ENCODE measurements at regions not wholly inside any gene's neighbourhood (a gene's known extent, or its start where the extent isn't known, plus 50 kb on each side); places are given as distances from the start of the nearest gene placed in this dataset.
"Not testable (repeated sequence)": the region's sequence is repeated elsewhere in the genome, so short reads cannot be mapped to it uniquely, and the experiment has no call there.

- no peak for TF ChIP-seq CTCF (IDR thresholded peaks at IDR 0.05; ENCODE audit: low read depth, low read length)
Observed at GRCh38 chr2:173521450-173522192, 166.9 kb downstream of the CDCA7 start.

GRCh38 chr2:173523497-173523896, 168.8 kb downstream of the CDCA7 start:
- no peak overlapping the region for H3K4me3 ChIP-seq (ENCODE audit: low read depth, low read length)
- TF ChIP-seq CTCF (IDR thresholded peaks at IDR 0.05; ENCODE audit: low read depth, low read length): no peak

More at GRCh38 chr2:173521450-173522192, 166.9 kb downstream of the CDCA7 start:
- no peak overlapping the region for H3K4me3 ChIP-seq (ENCODE audit: low read depth, low read length)

GRCh38 chr2:173524256-173524955, 169.7 kb downstream of the CDCA7 start:
- no peak overlapping the region for H3K4me3 ChIP-seq (ENCODE audit: low read depth, low read length)
- no peak for TF ChIP-seq CTCF (IDR thresholded peaks at IDR 0.05; ENCODE audit: low read depth, low read length)

- H3K4me3 ChIP-seq (ENCODE audit: low read depth, low read length): not testable (repeated sequence)
Observed at GRCh38 chr2:173532732-173533531, 178.3 kb downstream of the CDCA7 start.

GRCh38 chr2:173537694-173538093, 183.0 kb downstream of the CDCA7 start:
- H3K4me3 ChIP-seq (ENCODE audit: low read depth, low read length): no peak overlapping the region
- no peak for TF ChIP-seq CTCF (IDR thresholded peaks at IDR 0.05; ENCODE audit: low read depth, low read length)

- no peak for TF ChIP-seq CTCF (IDR thresholded peaks at IDR 0.05; ENCODE audit: low read depth, low read length)
- H3K4me3 ChIP-seq (ENCODE audit: low read depth, low read length): no peak overlapping the region
Observed at GRCh38 chr2:173539615-173540014, 184.9 kb downstream of the CDCA7 start.

- TF ChIP-seq CTCF (IDR thresholded peaks at IDR 0.05; ENCODE audit: low read depth, low read length): no peak
- H3K4me3 ChIP-seq (ENCODE audit: low read depth, low read length): no peak overlapping the region
Observed at GRCh38 chr2:173544641-173545363, 190.1 kb downstream of the CDCA7 start.

All from WI38 (cell line).